Heart left ventricle (tissue), 16 donors: ENCODE measurements at regions not wholly inside any gene's neighbourhood (a gene's known extent, or its start where the extent isn't known, plus 50 kb on each side); places are given as distances from the start of the nearest gene placed in this dataset.
A peak's percentile ranks its signal among the peaks of the same experiment; 100 is the strongest.

Source experiments
- ATAC-seq, 4 donors: fragments of 200-7000 bp; cut with Tn5 transposase; one replicate each; pipeline ENCODE4 v1.9.1; 2020 to 2022; ENCODE audit warnings: moderate library complexity in 4 of 4, mild to moderate bottlenecking in 3 of 4, moderate number of reproducible peaks in 1 of 4
- DNase-seq, 5 donors: peaks; one replicate each; pipeline ENCODE4 v3.0.0-alpha.2; 2020
- H3K27ac ChIP-seq, 12 donors: fragments of 200-600 bp; sonication (generic) in 4 of 12; one replicate each; pipeline versions ENCODE4 v1.5.0 to v1.8.0; 2016 to 2022; ENCODE audit warnings: mild to moderate bottlenecking in 2 of 12
- H3K27me3 ChIP-seq, 9 donors: fragments of 200-600 bp; sonication (generic) in 2 of 9; one replicate each; pipeline versions ENCODE4 v1.5.1 to v1.8.0; 2016 to 2022; ENCODE audit warnings: mild to moderate bottlenecking in 3 of 9
- H3K36me3 ChIP-seq, 9 donors: fragments of 200-600 bp; sonication (generic) in 2 of 9; one replicate each; pipeline versions ENCODE4 v1.5.0 to v1.8.0; 2018 to 2022; ENCODE audit warnings: mild to moderate bottlenecking in 2 of 9
- H3K4me1 ChIP-seq, 12 donors: fragments of 200-600 bp; sonication (generic) in 4 of 12; one replicate each; pipeline versions ENCODE4 v1.5.0 to v1.8.0; 2016 to 2022; ENCODE audit warnings: mild to moderate bottlenecking in 3 of 12
- H3K4me3 ChIP-seq, 12 donors: fragments of 200-600 bp; sonication (generic) in 4 of 12; one replicate each; pipeline versions ENCODE4 v1.5.0 to v1.8.0; 2017 to 2022; ENCODE audit warnings: mild to moderate bottlenecking in 9 of 12, moderate library complexity in 4 of 12
- H3K9me3 ChIP-seq, 12 donors: fragments of 200-600 bp; sonication (generic) in 4 of 12; one replicate each; pipeline versions ENCODE4 v1.5.0 to v1.8.0; 2016 to 2022; ENCODE audit warnings: mild to moderate bottlenecking in 1 of 12
- POLR2A ChIP-seq, 2 donors: fragments of 450-650 bp; IDR thresholded peaks; one replicate each; pipeline ENCODE4 v1.6.1; 2017; ENCODE audit warnings: antibody characterized with exemption in 2 of 2, mild to moderate bottlenecking in 2 of 2, moderate library complexity in 2 of 2
- WGBS, 4 donors: extraction: QIAGEN DNeasy Blood & Tissue Kit in 2 of 4; methylation state at CpG; one replicate each; pipeline versions ENCODE4 v1.1.5 to v1.1.7; 2013 to 2018; 5-methylcytosine and 5-hydroxymethylcytosine counted together
- intact Hi-C, 10 donors: fragments of 100-400 bp; cut with DNase I; formaldehyde crosslinking; loops; one replicate each; pipeline versions ENCODE4 v1.11.1 to v1.14.2; 2022
- TF ChIP-seq, protein P1 (sequence below), 12 donors: fragments of 200-600 bp; sonication (generic) in 4 of 12; IDR thresholded peaks; one replicate each; pipeline versions ENCODE4 v1.5.0 to v1.8.0; 2018 to 2022; ENCODE audit warnings: antibody characterized with exemption in 12 of 12, mild to moderate bottlenecking in 5 of 12
- donor health status: ischemic (EF 13 %, LVEDD 7.1; RV severe dilation, severe dysfunction).
- donor health status: healthy with polysubstance abuse.
- donor health status: DM: no; HTN: yes; CAD: no.
- donor health status: DM: no; HTN: no; CAD: no.
- donor health status: ischemic (EF 25% LVEDD 6.9; RV normal size, moderate dysfunction).
- donor health status: ischemic (EF 25% LVEDD 5.7; RV mildly dilated, moderate dysfunction).
- donor health status: healthy.
- donor health status: DM: yes; HTN: yes; CAD: no.
- donor health status: ischemic (EF 35%, LVEDD 5.7; RV mildly dilated, moderate dysfunction).
- donor health status: nonischemic (EF 11% LVEDD 7.7; RV severe dilation, severe dysfunction).
- donor health status: DM: yes; HTN: yes; CAD: no.
- donor health status: PGD.
- donor health status: ischemic (EF 29% LVEDD 5.4; RV normal size, mild dysfunction).
- donor health status: nonischemic (EF 23%, LVEDD 6.1; RV moderate dilation, normal function).

DNA sequence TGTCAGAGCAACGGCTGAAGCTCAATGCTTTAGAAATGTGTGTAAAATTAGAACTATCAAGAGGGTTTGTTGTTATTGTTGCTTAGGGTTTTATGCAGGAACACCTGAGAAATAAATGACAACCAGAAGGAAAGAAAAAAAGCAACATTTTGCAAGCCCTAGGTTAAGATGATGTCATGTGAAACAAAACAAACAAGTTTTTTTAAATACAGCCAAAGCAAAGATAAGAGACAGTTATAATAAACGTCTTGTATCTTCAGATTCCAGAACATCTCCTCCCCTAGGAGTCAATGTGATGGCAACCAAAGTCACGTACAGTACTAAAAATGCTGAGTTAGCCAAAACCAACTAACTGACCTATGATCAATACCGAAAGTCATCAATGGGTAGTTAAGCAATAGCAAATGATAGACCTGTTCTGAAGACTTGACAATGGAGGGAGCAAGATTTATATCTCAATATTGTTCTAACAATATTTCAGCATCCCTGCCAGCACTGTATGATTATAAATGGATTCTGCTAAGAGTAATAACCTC lies 55.3 kb upstream of the NOCT start:
- Histone ChIP-seq H3K27ac (peak overlapping the region in 1 of 12 donors; percentile 46), H3K4me3 (no peak overlapping the region), H3K36me3 (no peaks in the 10 kb centered on the region), H3K27me3 (no peaks in the 10 kb centered on the region), H3K4me1 (peaks cover 0 to 16% (median 0%) of the 10 kb centered on the region in 12 donors), H3K9me3 (no peaks in the 10 kb centered on the region)
- WGBS, 4 donors = 53 to 79% (median 62%) methylated on average over 4 of the region's 4 CpGs
- TF ChIP-seq, protein P1, sequence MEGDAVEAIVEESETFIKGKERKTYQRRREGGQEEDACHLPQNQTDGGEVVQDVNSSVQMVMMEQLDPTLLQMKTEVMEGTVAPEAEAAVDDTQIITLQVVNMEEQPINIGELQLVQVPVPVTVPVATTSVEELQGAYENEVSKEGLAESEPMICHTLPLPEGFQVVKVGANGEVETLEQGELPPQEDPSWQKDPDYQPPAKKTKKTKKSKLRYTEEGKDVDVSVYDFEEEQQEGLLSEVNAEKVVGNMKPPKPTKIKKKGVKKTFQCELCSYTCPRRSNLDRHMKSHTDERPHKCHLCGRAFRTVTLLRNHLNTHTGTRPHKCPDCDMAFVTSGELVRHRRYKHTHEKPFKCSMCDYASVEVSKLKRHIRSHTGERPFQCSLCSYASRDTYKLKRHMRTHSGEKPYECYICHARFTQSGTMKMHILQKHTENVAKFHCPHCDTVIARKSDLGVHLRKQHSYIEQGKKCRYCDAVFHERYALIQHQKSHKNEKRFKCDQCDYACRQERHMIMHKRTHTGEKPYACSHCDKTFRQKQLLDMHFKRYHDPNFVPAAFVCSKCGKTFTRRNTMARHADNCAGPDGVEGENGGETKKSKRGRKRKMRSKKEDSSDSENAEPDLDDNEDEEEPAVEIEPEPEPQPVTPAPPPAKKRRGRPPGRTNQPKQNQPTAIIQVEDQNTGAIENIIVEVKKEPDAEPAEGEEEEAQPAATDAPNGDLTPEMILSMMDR (IDR thresholded peaks at IDR 0.05) = no peak
- no peak for TF ChIP-seq POLR2A (IDR thresholded peaks at IDR 0.05)
- ATAC-seq = no peak
- no peak for DNase-seq
- intact Hi-C loops = no loop called here

DNA sequence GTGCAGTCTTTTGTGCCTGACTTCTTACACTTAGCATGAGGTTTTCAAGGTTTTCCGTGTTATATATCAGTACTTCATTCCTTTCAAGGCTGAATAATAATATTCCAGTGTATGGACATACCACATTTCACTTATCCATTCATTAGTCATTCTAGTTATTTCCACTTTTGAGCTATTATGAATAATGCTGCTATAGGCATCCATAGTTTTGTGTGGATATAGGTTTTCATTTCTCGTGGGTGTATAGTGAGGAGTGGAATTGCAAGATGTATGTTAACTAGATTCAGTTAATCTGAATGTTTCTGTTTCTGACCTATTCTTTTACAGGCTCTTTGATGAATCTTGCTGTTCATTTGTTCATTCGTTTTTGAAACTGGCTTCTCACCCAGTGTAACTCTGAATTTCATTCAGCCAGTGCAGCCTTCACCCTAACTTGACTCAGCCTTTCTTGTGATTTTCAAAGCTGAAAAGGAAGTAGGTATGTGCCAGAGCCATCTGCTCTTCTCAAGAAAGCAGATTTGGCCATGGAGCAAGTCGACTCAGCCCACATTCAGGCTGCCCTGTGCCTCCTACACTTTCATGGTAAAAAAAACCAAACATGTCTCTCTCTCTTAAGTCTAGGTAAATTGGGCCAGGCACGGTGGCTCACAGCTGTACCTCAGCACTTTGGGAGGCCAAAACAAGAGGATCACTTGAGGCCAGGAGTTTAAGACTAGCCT lies 56.3 kb upstream of the NOCT start:
- no peaks in the 10 kb centered on the region for H3K36me3 ChIP-seq
- intact Hi-C loops = no loop called here
- H3K9me3 ChIP-seq = no peaks in the 10 kb centered on the region
- H3K27me3 ChIP-seq = no peaks in the 10 kb centered on the region
- H3K4me1 ChIP-seq = peaks cover 0 to 22% (median 0%) of the 10 kb centered on the region in 12 donors
- peak overlapping the region in 1 of 12 donors; percentile 6 for H3K27ac ChIP-seq
- WGBS, 4 donors = 81 to 89% (median 88%) methylated on average over 5 of the region's 5 CpGs
- ATAC-seq (peak in 1 of 4 donors; percentile 41), DNase-seq (no peak)
- no peak overlapping the region for H3K4me3 ChIP-seq
- TF ChIP-seq, protein P1 (IDR thresholded peaks at IDR 0.05) = no peak
- TF ChIP-seq POLR2A (IDR thresholded peaks at IDR 0.05) = no peak

DNA sequence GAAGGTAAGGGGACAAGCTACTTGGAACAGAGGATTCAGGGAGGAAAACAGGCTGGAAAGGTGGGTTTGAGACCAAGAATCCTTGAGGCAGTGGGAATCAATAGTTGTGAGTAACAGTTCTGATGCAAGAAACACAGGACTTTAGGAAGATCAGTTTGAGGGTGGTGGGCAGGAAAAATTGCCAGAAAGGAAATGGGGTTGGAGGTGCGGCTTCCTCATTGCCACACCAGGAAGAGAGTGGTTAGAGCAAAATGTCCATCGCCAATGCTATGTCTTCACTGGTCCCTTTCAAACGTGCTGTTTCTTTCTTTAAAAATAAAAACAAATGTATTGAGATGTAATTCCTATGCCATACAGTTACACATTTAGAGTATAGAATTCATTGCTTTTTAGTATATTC lies 57.1 kb upstream of the NOCT start:
- Histone ChIP-seq H3K27me3 (no peaks in the 10 kb centered on the region), H3K36me3 (no peaks in the 10 kb centered on the region), H3K27ac (peak overlapping the region in 1 of 12 donors; percentile 6), H3K4me3 (no peak overlapping the region), H3K4me1 (peaks cover 0 to 30% (median 0%) of the 10 kb centered on the region in 12 donors), H3K9me3 (no peaks in the 10 kb centered on the region)
- DNase-seq (no peak), ATAC-seq (peak in 1 of 4 donors; percentile 46)
- no peak for TF ChIP-seq POLR2A (IDR thresholded peaks at IDR 0.05)
- TF ChIP-seq, protein P1 (IDR thresholded peaks at IDR 0.05) = no peak
- 59 to 70% (median 62%) methylated on average over 3 of the region's 3 CpGs for WGBS, 4 donors
- intact Hi-C loops = no loop called here

DNA sequence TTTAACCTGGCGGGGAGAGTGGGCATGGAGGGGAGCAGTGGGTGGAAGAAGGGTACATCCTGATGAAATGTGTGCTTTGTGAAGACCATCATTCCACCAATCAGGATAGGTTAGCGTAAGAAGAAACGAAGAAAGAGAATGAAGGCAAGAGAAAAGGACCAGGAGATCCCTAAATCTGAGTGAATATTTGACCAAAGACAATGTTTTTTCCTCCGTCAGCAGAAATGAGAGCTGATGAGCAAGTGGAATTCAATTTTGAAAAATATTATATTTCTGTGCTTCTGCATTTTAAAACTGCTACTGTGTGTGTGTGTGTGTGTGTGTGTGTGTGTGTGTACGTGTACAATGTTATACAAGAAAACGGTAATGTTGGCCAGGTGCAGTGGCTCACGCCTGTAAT lies 58.3 kb upstream of the NOCT start:
- no peaks in the 10 kb centered on the region for H3K9me3 ChIP-seq
- H3K27me3 ChIP-seq = no peaks in the 10 kb centered on the region
- H3K4me1 ChIP-seq = peaks cover 0 to 32% (median 0%) of the 10 kb centered on the region in 12 donors
- DNase-seq = no peak
- no peak for TF ChIP-seq POLR2A (IDR thresholded peaks at IDR 0.05)
- no peak overlapping the region for H3K27ac ChIP-seq
- no peaks in the 10 kb centered on the region for H3K36me3 ChIP-seq
- H3K4me3 ChIP-seq = no peak overlapping the region
- ATAC-seq = no peak
- intact Hi-C loops = no loop called here
- 88 to 96% (median 93%) methylated on average over 7 of the region's 7 CpGs for WGBS, 4 donors
